ENCODE measurements at regions not wholly inside any gene's neighbourhood (a gene's known extent, or its start where the extent isn't known, plus 50 kb on each side); places are given as distances from the start of the nearest gene placed in this dataset.

- H3K27me3 ChIP-seq (ENCODE audit: control insufficient read depth in 4 of 4, insufficient read depth in 4 of 4, low read length in 3 of 4), result no peaks in the 10 kb centered on the region
- TF ChIP-seq ZBTB33 (IDR thresholded peaks at IDR 0.05) (no peak), CTCF (IDR thresholded peaks at IDR 0.05; ENCODE audit: low read depth, low read length, missing input control) (no peak), NR2F2 (IDR thresholded peaks at IDR 0.05) (no peak), GABPA (IDR thresholded peaks at IDR 0.05 in 1 of 2, conservative IDR thresholded peaks at IDR 0.05 in 1 of 2) (no peak), HNF4A (conservative IDR thresholded peaks at IDR 0.05) (no peak), RXRA (IDR thresholded peaks at IDR 0.05) (no peak), FOXA2 (IDR thresholded peaks at IDR 0.05) (no peak), TAF1 (conservative IDR thresholded peaks at IDR 0.05) (no peak), FOXA1 (IDR thresholded peaks at IDR 0.05) (no peak), RAD21 (IDR thresholded peaks at IDR 0.05) (no peak), HNF4G (IDR thresholded peaks at IDR 0.05) (no peak)
- H3K9me3 ChIP-seq (ENCODE audit: control insufficient read depth in 4 of 4, low read length in 3 of 4), result no peaks in the 10 kb centered on the region
- H3K36me3 ChIP-seq (ENCODE audit: control insufficient read depth in 4 of 4, insufficient read depth in 3 of 4, low read depth in 1 of 4, low read length in 3 of 4), result no peaks in the 10 kb centered on the region
- 97% methylated on average over 10 of the region's 10 CpGs for WGBS
- H3K27ac ChIP-seq (ENCODE audit: low read depth in 1 of 2, low read length in 2 of 2), result no peak overlapping the region
- H3K9ac ChIP-seq (ENCODE audit: low read depth in 1 of 2, low read length in 2 of 2), result no peak overlapping the region
- H3K4me1 ChIP-seq (ENCODE audit: control insufficient read depth in 4 of 4, insufficient read depth in 4 of 4, low read length in 3 of 4), result peaks cover 0 to 4% (median 1%) of the 10 kb centered on the region in 4 donors
- H3K4me3 ChIP-seq (ENCODE audit: low read depth in 1 of 3, low read length in 3 of 3), result no peak overlapping the region
- no peak for DNase-seq (ENCODE audit: low spot score)
These were observed 150.4 kb downstream of the IRS1 start for GRCh38 chr2:226649201-226649600.

- Histone ChIP-seq H3K4me1 (ENCODE audit: control insufficient read depth in 4 of 4, insufficient read depth in 4 of 4, low read length in 3 of 4) (peaks cover 0 to 2% (median 0%) of the 10 kb centered on the region in 4 donors), H3K9ac (ENCODE audit: low read depth in 1 of 2, low read length in 2 of 2) (no peak overlapping the region), H3K9me3 (ENCODE audit: control insufficient read depth in 4 of 4, low read length in 3 of 4) (no peaks in the 10 kb centered on the region), H3K36me3 (ENCODE audit: control insufficient read depth in 4 of 4, insufficient read depth in 3 of 4, low read depth in 1 of 4, low read length in 3 of 4) (no peaks in the 10 kb centered on the region), H3K27ac (ENCODE audit: low read depth in 1 of 2, low read length in 2 of 2) (no peak overlapping the region), H3K27me3 (ENCODE audit: control insufficient read depth in 4 of 4, insufficient read depth in 4 of 4, low read length in 3 of 4) (no peaks in the 10 kb centered on the region), H3K4me3 (ENCODE audit: low read depth in 1 of 3, low read length in 3 of 3) (no peak overlapping the region)
- no peak for TF ChIP-seq ZBTB33 (IDR thresholded peaks at IDR 0.05)
- TF ChIP-seq HNF4A (conservative IDR thresholded peaks at IDR 0.05), result no peak
- 86% methylated on average over 28 of the region's 28 CpGs for WGBS
- DNase-seq (ENCODE audit: low spot score), result no peak
These were observed 151.8 kb downstream of the IRS1 start for GRCh38 chr2:226647621-226648518.

Measured in liver (tissue), 8 donors.